Karpas-422 (cell line): ENCODE measurements at regions not wholly inside any gene's neighbourhood (a gene's known extent, or its start where the extent isn't known, plus 50 kb on each side); places are given as distances from the start of the nearest gene placed in this dataset.

ENCODE experiments used
- DNase-seq: peaks from one replicate; pipeline ENCODE4 v3.0.0-alpha.2; 2015
- H2AFZ ChIP-seq: fragments of 200-600 bp; sonication (generic); 2 replicates; pipeline ENCODE4 v1.6.1; 2014; ENCODE audit warnings: antibody characterized with exemption, low read length, mixed read lengths
- H3K27ac ChIP-seq: fragments of 200-600 bp; sonication (generic); 2 replicates; pipeline ENCODE4 v1.5.1; 2014; ENCODE audit warnings: mild to moderate bottlenecking, low read length, moderate library complexity
- H3K27me3 ChIP-seq: fragments of 200-600 bp; sonication (generic); 2 replicates; pipeline ENCODE4 v1.6.1; 2014; ENCODE audit warnings: low read length, mixed read lengths
- H3K36me3 ChIP-seq: fragments of 200-600 bp; sonication (generic); 2 replicates; pipeline ENCODE4 v1.6.1; 2014; ENCODE audit warnings: low read length, mixed read lengths; ENCODE audit not compliant: insufficient read depth
- H3K4me1 ChIP-seq: fragments of 200-600 bp; sonication (generic); 2 replicates; pipeline ENCODE4 v1.6.1; 2014; ENCODE audit warnings: mild to moderate bottlenecking, low read length, mixed read lengths
- H3K4me2 ChIP-seq: fragments of 200-600 bp; sonication (generic); 2 replicates; pipeline ENCODE4 v1.6.1; 2014; ENCODE audit warnings: low read length, low read depth, mild to moderate bottlenecking; ENCODE audit not compliant: poor library complexity, severe bottlenecking
- H3K4me3 ChIP-seq: fragments of 200-600 bp; sonication (generic); 2 replicates; pipeline ENCODE4 v1.5.1; 2014; ENCODE audit warnings: mild to moderate bottlenecking, antibody characterized with exemption, low read length, mixed read lengths
- H3K79me2 ChIP-seq: fragments of 200-600 bp; sonication (generic); 2 replicates; pipeline ENCODE4 v1.6.1; 2014; ENCODE audit warnings: mild to moderate bottlenecking, low read length, mixed read lengths
- H3K9ac ChIP-seq: fragments of 200-600 bp; sonication (generic); 2 replicates; pipeline ENCODE4 v1.6.0; 2014; ENCODE audit warnings: low read length
- H3K9me2 ChIP-seq: fragments of 200-600 bp; sonication (generic), shearing (Covaris generic); replicated peaks from 2 replicates; pipeline ENCODE4 v1.6.0; 2014; ENCODE audit warnings: mild to moderate bottlenecking, low read length, moderate library complexity; ENCODE audit not compliant: insufficient read depth
- H3K9me3 ChIP-seq: fragments of 300-700, 200-600 bp; sonication (generic); 2 replicates; pipeline ENCODE4 v1.6.1; 2014; ENCODE audit warnings: low read length, mixed read lengths
- H4K20me1 ChIP-seq: fragments of 200-600 bp; sonication (generic); 2 replicates; pipeline ENCODE4 v1.6.1; 2014; ENCODE audit warnings: mild to moderate bottlenecking, antibody characterized with exemption, low read length, low read depth; ENCODE audit not compliant: insufficient read depth

GRCh38 chr3:82044930-82045705, 283.7 kb upstream of the GBE1 start:
- Histone ChIP-seq H4K20me1 (no peaks in the 10 kb centered on the region), H3K9ac (no peak overlapping the region), H3K79me2 (no peaks in the 10 kb centered on the region), H3K4me3 (no peak overlapping the region), H3K9me2 (no peaks in the 10 kb centered on the region), H3K36me3 (no peaks in the 10 kb centered on the region), H2AFZ (no peak overlapping the region), H3K27me3 (no peaks in the 10 kb centered on the region), H3K9me3 (no peaks in the 10 kb centered on the region), H3K27ac (no peak overlapping the region), H3K4me1 (no peaks in the 10 kb centered on the region), H3K4me2 (no peak overlapping the region)
- no peak for DNase-seq

GRCh38 chr3:82038556-82038955, 277.1 kb upstream of the GBE1 start:
- Histone ChIP-seq H3K4me2 (no peak overlapping the region), H3K4me1 (no peaks in the 10 kb centered on the region), H3K27ac (no peak overlapping the region), H3K9me3 (no peaks in the 10 kb centered on the region), H3K27me3 (no peaks in the 10 kb centered on the region), H3K36me3 (no peaks in the 10 kb centered on the region), H4K20me1 (no peaks in the 10 kb centered on the region), H3K9ac (no peak overlapping the region), H3K79me2 (no peaks in the 10 kb centered on the region), H3K9me2 (no peaks in the 10 kb centered on the region), H3K4me3 (no peak overlapping the region), H2AFZ (no peak overlapping the region)
- no peak for DNase-seq

- H3K79me2 ChIP-seq, result no peaks in the 10 kb centered on the region
- H3K9me2 ChIP-seq, result no peaks in the 10 kb centered on the region
- no peaks in the 10 kb centered on the region for H4K20me1 ChIP-seq
- no peaks in the 10 kb centered on the region for H3K36me3 ChIP-seq
- H3K4me1 ChIP-seq, result no peaks in the 10 kb centered on the region
- no peaks in the 10 kb centered on the region for H3K27me3 ChIP-seq
- H3K4me3 ChIP-seq, result no peak overlapping the region
- no peak overlapping the region for H3K27ac ChIP-seq
- no peak for DNase-seq
- H3K9ac ChIP-seq, result no peak overlapping the region
- no peaks in the 10 kb centered on the region for H3K9me3 ChIP-seq
- no peak overlapping the region for H2AFZ ChIP-seq
- H3K4me2 ChIP-seq, result no peak overlapping the region
Measured at GRCh38 chr3:82033186-82033585, 271.7 kb upstream of the GBE1 start.

GRCh38 chr3:82031596-82031995, 270.2 kb upstream of the GBE1 start:
- no peaks in the 10 kb centered on the region for H3K9me3 ChIP-seq
- no peak for DNase-seq
- H3K9me2 ChIP-seq, result no peaks in the 10 kb centered on the region
- H3K27ac ChIP-seq, result no peak overlapping the region
- H3K9ac ChIP-seq, result no peak overlapping the region
- no peaks in the 10 kb centered on the region for H4K20me1 ChIP-seq
- no peak overlapping the region for H3K4me2 ChIP-seq
- no peaks in the 10 kb centered on the region for H3K79me2 ChIP-seq
- no peaks in the 10 kb centered on the region for H3K4me1 ChIP-seq
- H2AFZ ChIP-seq, result no peak overlapping the region
- no peaks in the 10 kb centered on the region for H3K27me3 ChIP-seq
- no peaks in the 10 kb centered on the region for H3K36me3 ChIP-seq
- no peak overlapping the region for H3K4me3 ChIP-seq

- Histone ChIP-seq H3K4me2 (no peak overlapping the region), H3K36me3 (no peaks in the 10 kb centered on the region), H4K20me1 (no peaks in the 10 kb centered on the region), H3K9me2 (no peaks in the 10 kb centered on the region), H3K27me3 (no peaks in the 10 kb centered on the region), H3K4me1 (no peaks in the 10 kb centered on the region), H3K4me3 (no peak overlapping the region), H2AFZ (no peak overlapping the region), H3K79me2 (no peaks in the 10 kb centered on the region), H3K27ac (no peak overlapping the region), H3K9ac (no peak overlapping the region), H3K9me3 (no peaks in the 10 kb centered on the region)
- no peak for DNase-seq
Measured at GRCh38 chr3:82030916-82031315, 269.5 kb upstream of the GBE1 start.

GRCh38 chr3:82022836-82023235, 261.4 kb upstream of the GBE1 start:
- Histone ChIP-seq H3K4me1 (peaks cover 3% of the 10 kb centered on the region; the same call in 1 of the 2 replicates), H3K27ac (no peak overlapping the region), H3K4me2 (no peak overlapping the region), H2AFZ (no peak overlapping the region), H3K4me3 (no peak overlapping the region), H3K9ac (no peak overlapping the region), H3K9me2 (no peaks in the 10 kb centered on the region), H3K27me3 (no peaks in the 10 kb centered on the region), H4K20me1 (no peaks in the 10 kb centered on the region), H3K9me3 (no peaks in the 10 kb centered on the region), H3K79me2 (no peaks in the 10 kb centered on the region), H3K36me3 (no peaks in the 10 kb centered on the region)
- DNase-seq, result no peak

GRCh38 chr3:82020282-82020681, 258.8 kb upstream of the GBE1 start:
- Histone ChIP-seq H3K27ac (no peak overlapping the region), H3K4me3 (no peak overlapping the region), H3K27me3 (no peaks in the 10 kb centered on the region), H3K9ac (no peak overlapping the region), H3K36me3 (no peaks in the 10 kb centered on the region), H3K9me3 (no peaks in the 10 kb centered on the region), H2AFZ (no peak overlapping the region), H3K9me2 (no peaks in the 10 kb centered on the region), H3K4me1 (peaks cover 3% of the 10 kb centered on the region; the same call in 1 of the 2 replicates), H3K79me2 (no peaks in the 10 kb centered on the region), H3K4me2 (no peak overlapping the region), H4K20me1 (no peaks in the 10 kb centered on the region)
- no peak for DNase-seq

GRCh38 chr3:82015241-82015640, 253.8 kb upstream of the GBE1 start:
- no peaks in the 10 kb centered on the region for H3K36me3 ChIP-seq
- H3K9ac ChIP-seq, result no peak overlapping the region
- H2AFZ ChIP-seq, result no peak overlapping the region
- no peaks in the 10 kb centered on the region for H3K27me3 ChIP-seq
- no peaks in the 10 kb centered on the region for H3K9me2 ChIP-seq
- H3K4me2 ChIP-seq, result no peak overlapping the region
- H3K4me3 ChIP-seq, result no peak overlapping the region
- no peaks in the 10 kb centered on the region for H3K79me2 ChIP-seq
- H3K27ac ChIP-seq, result no peak overlapping the region
- no peaks in the 10 kb centered on the region for H3K9me3 ChIP-seq
- H3K4me1 ChIP-seq, result no peaks in the 10 kb centered on the region
- no peaks in the 10 kb centered on the region for H4K20me1 ChIP-seq
- no peak for DNase-seq
